Natural killer cell (primary cell): ENCODE measurements at regions not wholly inside any gene's neighbourhood (a gene's known extent, or its start where the extent isn't known, plus 50 kb on each side); places are given as distances from the start of the nearest gene placed in this dataset.

Experiments used
- ATAC-seq, 3 donors: fragments of 150-1000 bp in 2 of 3; fragments of 200-7000 bp in 1 of 3; cut with Tn5 transposase; 1 replicate in 1 of 3; 2 replicates in 2 of 3; pipeline ENCODE4 v1.10.0; 2021; ENCODE audit warnings: mild to moderate bottlenecking in 2 of 3, moderate library complexity in 2 of 3
- DNase-seq, 2 donors: peaks; one replicate each; pipeline versions ENCODE4 v3.0.0 to v3.0.0-alpha.2; 2013 to 2021; ENCODE audit warnings: mixed read lengths in 1 of 2
- H3K27ac ChIP-seq: one replicate; pipeline ENCODE4 v1.5.1; 2013; ENCODE audit warnings: mild to moderate bottlenecking, low read length
- H3K27me3 ChIP-seq: one replicate; pipeline ENCODE4 v1.6.1; 2013; ENCODE audit warnings: low read length; ENCODE audit not compliant: control insufficient read depth, insufficient read depth
- H3K36me3 ChIP-seq: one replicate; pipeline ENCODE4 v1.6.1; 2013; ENCODE audit warnings: low read length; ENCODE audit not compliant: control insufficient read depth, insufficient read depth
- H3K4me1 ChIP-seq: one replicate; pipeline ENCODE4 v1.6.1; 2013; ENCODE audit warnings: low read length; ENCODE audit not compliant: control insufficient read depth, insufficient read depth
- H3K4me3 ChIP-seq: one replicate; pipeline ENCODE4 v1.5.1; 2013; ENCODE audit warnings: low read length
- H3K9me3 ChIP-seq: one replicate; pipeline ENCODE4 v1.6.1; 2013; ENCODE audit warnings: low read length; ENCODE audit not compliant: control insufficient read depth, insufficient read depth
- H3K27ac Mint-ChIP-seq, 2 donors: one replicate each; pipeline ENCODE4 v1.8.0; 2022; ENCODE audit warnings: mild to moderate bottlenecking in 2 of 2, mixed read lengths in 2 of 2, moderate library complexity in 1 of 2
- H3K27me3 Mint-ChIP-seq, 2 donors: one replicate each; pipeline ENCODE4 v1.8.0; 2022; ENCODE audit warnings: low read depth in 2 of 2, mixed read lengths in 2 of 2
- H3K36me3 Mint-ChIP-seq: one replicate; pipeline ENCODE4 v1.8.0; 2022; ENCODE audit warnings: mixed read lengths
- H3K4me1 Mint-ChIP-seq, 2 donors: one replicate each; pipeline ENCODE4 v1.8.0; 2022; ENCODE audit warnings: mixed read lengths in 2 of 2
- H3K4me3 Mint-ChIP-seq: one replicate; pipeline ENCODE4 v1.8.0; 2022; ENCODE audit warnings: mild to moderate bottlenecking, moderate library complexity, mixed read lengths
- H3K9me3 Mint-ChIP-seq, 2 donors: one replicate each; pipeline ENCODE4 v1.8.0; 2022; ENCODE audit warnings: mixed read lengths in 2 of 2
- CTCF ChIP-seq: fragments of 200-600 bp; IDR thresholded peaks from one replicate; pipeline ENCODE4 v1.8.0; 2022; ENCODE audit warnings: antibody characterized with exemption
- WGBS: methylation state at CpG from one replicate; pipeline ENCODE4 v1.1.7; 2013; ENCODE audit warnings: missing lambda C conversion rate; ENCODE audit not compliant: insufficient coverage; 5-methylcytosine and 5-hydroxymethylcytosine counted together
- intact Hi-C: fragments of 100-400 bp; cut with micrococcal nuclease; formaldehyde crosslinking; loops from one replicate; pipeline ENCODE4 v1.14.2; 2022

- 95% methylated on average over 8 of the region's 8 CpGs for WGBS
- peaks cover 59 to 61% of the 10 kb centered on the region in 2 donors for H3K27me3 Mint-ChIP-seq
- no peak overlapping the region for H3K27ac ChIP-seq
- H3K9me3 ChIP-seq: peaks cover 5% of the 10 kb centered on the region
- ATAC-seq: no peak
- no peaks in the 10 kb centered on the region for H3K36me3 Mint-ChIP-seq
- H3K27ac Mint-ChIP-seq: peak overlapping the region in 1 of 2 donors; percentile 95
- H3K9me3 Mint-ChIP-seq: no peaks in the 10 kb centered on the region
- peak overlapping the region; percentile 92 for H3K4me3 Mint-ChIP-seq
- H3K36me3 ChIP-seq: no peaks in the 10 kb centered on the region
- H3K4me1 ChIP-seq: peaks cover 86% of the 10 kb centered on the region
- intact Hi-C loops: no loop called here
- H3K27me3 ChIP-seq: peaks cover 27% of the 10 kb centered on the region
- peaks cover 74 to 80% of the 10 kb centered on the region in 2 donors for H3K4me1 Mint-ChIP-seq
- DNase-seq: no peak
- H3K4me3 ChIP-seq: no peak overlapping the region
- no peak for TF ChIP-seq CTCF
Measured at GRCh38 chr14:100641274-100641860, 54.1 kb upstream of the BEGAIN start.

- Mint-ChIP-seq H3K4me1 (peaks cover 68 to 74% of the 10 kb centered on the region in 2 donors), H3K9me3 (no peaks in the 10 kb centered on the region), H3K4me3 (no peak overlapping the region), H3K27ac (peak overlapping the region in 1 of 2 donors; percentile 33), H3K27me3 (peaks cover 65 to 66% of the 10 kb centered on the region in 2 donors), H3K36me3 (no peaks in the 10 kb centered on the region)
- TF ChIP-seq CTCF: no peak
- H3K27me3 ChIP-seq: peaks cover 21% of the 10 kb centered on the region
- no peak for DNase-seq
- intact Hi-C loops: no loop called here
- peaks cover 74% of the 10 kb centered on the region for H3K4me1 ChIP-seq
- H3K27ac ChIP-seq: no peak overlapping the region
- H3K4me3 ChIP-seq: no peak overlapping the region
- H3K9me3 ChIP-seq: peaks cover 5% of the 10 kb centered on the region
- ATAC-seq: no peak
- H3K36me3 ChIP-seq: no peaks in the 10 kb centered on the region
- WGBS: 96% methylated on average over 8 of the region's 8 CpGs
Measured at GRCh38 chr14:100643426-100643825, 56.2 kb upstream of the BEGAIN start.

GRCh38 chr14:100644383-100644782 is 57.2 kb upstream of the BEGAIN start:
- no peaks in the 10 kb centered on the region for H3K36me3 Mint-ChIP-seq
- WGBS: 74% methylated on average over 6 of the region's 6 CpGs
- no peak overlapping the region for H3K27ac Mint-ChIP-seq
- H3K4me1 ChIP-seq: peaks cover 64% of the 10 kb centered on the region
- peaks cover 5% of the 10 kb centered on the region for H3K9me3 ChIP-seq
- no peak for DNase-seq
- no peaks in the 10 kb centered on the region for H3K9me3 Mint-ChIP-seq
- H3K36me3 ChIP-seq: no peaks in the 10 kb centered on the region
- no peak for TF ChIP-seq CTCF
- H3K27me3 Mint-ChIP-seq: peaks cover 64 to 73% of the 10 kb centered on the region in 2 donors
- no peak for ATAC-seq
- H3K27me3 ChIP-seq: peaks cover 17% of the 10 kb centered on the region
- no peak overlapping the region for H3K4me3 Mint-ChIP-seq
- peaks cover 61 to 67% of the 10 kb centered on the region in 2 donors for H3K4me1 Mint-ChIP-seq
- no peak overlapping the region for H3K27ac ChIP-seq
- intact Hi-C loops: loop anchor here (2.0 kb wide), 1 partner anchor 262 kb away; no protein-coding TSS in a partner anchor
- H3K4me3 ChIP-seq: no peak overlapping the region

- H3K36me3 Mint-ChIP-seq: no peaks in the 10 kb centered on the region
- peaks cover 67 to 77% of the 10 kb centered on the region in 2 donors for H3K27me3 Mint-ChIP-seq
- peak overlapping the region in 1 of 2 donors; percentile 28 for H3K27ac Mint-ChIP-seq
- no peak for ATAC-seq
- peaks cover 57 to 63% of the 10 kb centered on the region in 2 donors for H3K4me1 Mint-ChIP-seq
- no peak for DNase-seq
- no peaks in the 10 kb centered on the region for H3K9me3 Mint-ChIP-seq
- Histone ChIP-seq H3K9me3 (peaks cover 5% of the 10 kb centered on the region), H3K36me3 (no peaks in the 10 kb centered on the region), H3K27ac (no peak overlapping the region), H3K27me3 (peaks cover 17% of the 10 kb centered on the region), H3K4me3 (no peak overlapping the region), H3K4me1 (peaks cover 60% of the 10 kb centered on the region)
- no peak for TF ChIP-seq CTCF
- intact Hi-C loops: loop anchor here (1.0 to 2.0 kb wide), 2 partner anchors 119 to 262 kb away; no protein-coding TSS in a partner anchor
- peak overlapping the region; percentile 43 for H3K4me3 Mint-ChIP-seq
- 35% methylated on average over 8 of the region's 8 CpGs for WGBS
Measured at GRCh38 chr14:100644784-100645183, 57.6 kb upstream of the BEGAIN start.
